ENCODE measurements at regions not wholly inside any gene's neighbourhood (a gene's known extent, or its start where the extent isn't known, plus 50 kb on each side); places are given as distances from the start of the nearest gene placed in this dataset.
A peak's percentile ranks its signal among the peaks of the same experiment; 100 is the strongest.

- H3K27ac Mint-ChIP-seq, result no peak overlapping the region
- peaks cover 12% of the 10 kb centered on the region for H3K36me3 Mint-ChIP-seq (ENCODE audit: low read depth)
- H3K9me3 Mint-ChIP-seq, result peaks cover 15% of the 10 kb centered on the region
- H3K27me3 Mint-ChIP-seq (ENCODE audit: low read depth), result no peaks in the 10 kb centered on the region
- peaks cover 1% of the 10 kb centered on the region for H3K4me1 Mint-ChIP-seq (ENCODE audit: low read depth)
- no peak overlapping the region for H3K4me3 Mint-ChIP-seq
Measured at GRCh38 chr1:193498088-193498655, 311.8 kb upstream of the B3GALT2 start.

GRCh38 chr1:193494368-193494767, 308.0 kb upstream of the B3GALT2 start:
- Mint-ChIP-seq H3K4me3 (no peak overlapping the region), H3K36me3 (ENCODE audit: low read depth) (peaks cover 28% of the 10 kb centered on the region), H3K27me3 (ENCODE audit: low read depth) (no peaks in the 10 kb centered on the region), H3K4me1 (ENCODE audit: low read depth) (peaks cover 15% of the 10 kb centered on the region), H3K27ac (no peak overlapping the region), H3K9me3 (peaks cover 27% of the 10 kb centered on the region)

GRCh38 chr1:193489191-193489590, 302.8 kb upstream of the B3GALT2 start:
- H3K27me3 Mint-ChIP-seq (ENCODE audit: low read depth), result no peaks in the 10 kb centered on the region
- no peak overlapping the region for H3K27ac Mint-ChIP-seq
- peaks cover 32% of the 10 kb centered on the region for H3K4me1 Mint-ChIP-seq (ENCODE audit: low read depth)
- H3K4me3 Mint-ChIP-seq, result no peak overlapping the region
- peaks cover 61% of the 10 kb centered on the region for H3K36me3 Mint-ChIP-seq (ENCODE audit: low read depth)
- peaks cover 57% of the 10 kb centered on the region for H3K9me3 Mint-ChIP-seq

- Mint-ChIP-seq H3K4me1 (ENCODE audit: low read depth) (peaks cover 30% of the 10 kb centered on the region), H3K9me3 (peaks cover 65% of the 10 kb centered on the region), H3K27ac (peak overlapping the region; percentile 76), H3K27me3 (ENCODE audit: low read depth) (no peaks in the 10 kb centered on the region), H3K36me3 (ENCODE audit: low read depth) (peaks cover 59% of the 10 kb centered on the region), H3K4me3 (no peak overlapping the region)
Measured at GRCh38 chr1:193487722-193488121, 301.3 kb upstream of the B3GALT2 start.

GRCh38 chr1:193486671-193487229, 300.3 kb upstream of the B3GALT2 start:
- no peak overlapping the region for H3K4me3 Mint-ChIP-seq

GRCh38 chr1:193480755-193481154, 294.3 kb upstream of the B3GALT2 start:
- Mint-ChIP-seq H3K36me3 (ENCODE audit: low read depth) (peaks cover 70% of the 10 kb centered on the region), H3K4me3 (no peak overlapping the region), H3K27ac (peak overlapping the region; percentile 97), H3K4me1 (ENCODE audit: low read depth) (peaks cover 45% of the 10 kb centered on the region), H3K9me3 (peaks cover 63% of the 10 kb centered on the region), H3K27me3 (ENCODE audit: low read depth) (no peaks in the 10 kb centered on the region)

More at GRCh38 chr1:193486671-193487229, 300.3 kb upstream of the B3GALT2 start:
- H3K27me3 Mint-ChIP-seq (ENCODE audit: low read depth), result no peaks in the 10 kb centered on the region
- H3K27ac Mint-ChIP-seq, result peak overlapping the region; percentile 76
- H3K4me1 Mint-ChIP-seq (ENCODE audit: low read depth), result peaks cover 29% of the 10 kb centered on the region
- H3K9me3 Mint-ChIP-seq, result peaks cover 69% of the 10 kb centered on the region
- peaks cover 62% of the 10 kb centered on the region for H3K36me3 Mint-ChIP-seq (ENCODE audit: low read depth)

- Mint-ChIP-seq H3K4me1 (ENCODE audit: low read depth) (peaks cover 48% of the 10 kb centered on the region), H3K36me3 (ENCODE audit: low read depth) (peaks cover 62% of the 10 kb centered on the region), H3K27ac (peak overlapping the region; percentile 97), H3K27me3 (ENCODE audit: low read depth) (no peaks in the 10 kb centered on the region), H3K9me3 (peaks cover 62% of the 10 kb centered on the region), H3K4me3 (peak overlapping the region; percentile 36)
Measured at GRCh38 chr1:193479187-193479586, 292.8 kb upstream of the B3GALT2 start.

GRCh38 chr1:193476748-193477147, 290.3 kb upstream of the B3GALT2 start:
- peaks cover 57% of the 10 kb centered on the region for H3K4me1 Mint-ChIP-seq (ENCODE audit: low read depth)
- no peak overlapping the region for H3K4me3 Mint-ChIP-seq
- H3K27me3 Mint-ChIP-seq (ENCODE audit: low read depth), result no peaks in the 10 kb centered on the region

GRCh38 chr1:193473932-193474331, 287.5 kb upstream of the B3GALT2 start:
- Mint-ChIP-seq H3K4me1 (ENCODE audit: low read depth) (peaks cover 37% of the 10 kb centered on the region), H3K27ac (no peak overlapping the region), H3K36me3 (ENCODE audit: low read depth) (peaks cover 51% of the 10 kb centered on the region), H3K4me3 (no peak overlapping the region), H3K9me3 (peaks cover 52% of the 10 kb centered on the region), H3K27me3 (ENCODE audit: low read depth) (no peaks in the 10 kb centered on the region)

More at GRCh38 chr1:193476748-193477147, 290.3 kb upstream of the B3GALT2 start:
- H3K9me3 Mint-ChIP-seq, result peaks cover 67% of the 10 kb centered on the region
- peaks cover 68% of the 10 kb centered on the region for H3K36me3 Mint-ChIP-seq (ENCODE audit: low read depth)
- peak overlapping the region; percentile 24 for H3K27ac Mint-ChIP-seq

- Mint-ChIP-seq H3K4me1 (ENCODE audit: low read depth) (peaks cover 34% of the 10 kb centered on the region), H3K36me3 (ENCODE audit: low read depth) (peaks cover 49% of the 10 kb centered on the region), H3K9me3 (peaks cover 58% of the 10 kb centered on the region), H3K27ac (no peak overlapping the region), H3K4me3 (no peak overlapping the region), H3K27me3 (ENCODE audit: low read depth) (no peaks in the 10 kb centered on the region)
Measured at GRCh38 chr1:193472838-193473398, 286.5 kb upstream of the B3GALT2 start.

- Mint-ChIP-seq H3K36me3 (ENCODE audit: low read depth) (peaks cover 45% of the 10 kb centered on the region), H3K4me1 (ENCODE audit: low read depth) (peaks cover 29% of the 10 kb centered on the region), H3K4me3 (no peak overlapping the region), H3K9me3 (peaks cover 54% of the 10 kb centered on the region), H3K27me3 (ENCODE audit: low read depth) (no peaks in the 10 kb centered on the region), H3K27ac (no peak overlapping the region)
Measured at GRCh38 chr1:193472430-193472829, 286.0 kb upstream of the B3GALT2 start.

GRCh38 chr1:193471981-193472380, 285.6 kb upstream of the B3GALT2 start:
- no peaks in the 10 kb centered on the region for H3K27me3 Mint-ChIP-seq (ENCODE audit: low read depth)
- no peak overlapping the region for H3K4me3 Mint-ChIP-seq
- peaks cover 28% of the 10 kb centered on the region for H3K4me1 Mint-ChIP-seq (ENCODE audit: low read depth)
- H3K9me3 Mint-ChIP-seq, result peaks cover 52% of the 10 kb centered on the region
- peaks cover 42% of the 10 kb centered on the region for H3K36me3 Mint-ChIP-seq (ENCODE audit: low read depth)
- no peak overlapping the region for H3K27ac Mint-ChIP-seq

GRCh38 chr1:193463326-193463932, 277.0 kb upstream of the B3GALT2 start:
- Mint-ChIP-seq H3K27me3 (ENCODE audit: low read depth) (no peaks in the 10 kb centered on the region), H3K36me3 (ENCODE audit: low read depth) (peaks cover 6% of the 10 kb centered on the region), H3K4me1 (ENCODE audit: low read depth) (peaks cover 29% of the 10 kb centered on the region), H3K9me3 (peaks cover 12% of the 10 kb centered on the region), H3K27ac (no peak overlapping the region), H3K4me3 (no peak overlapping the region)

- Mint-ChIP-seq H3K4me1 (ENCODE audit: low read depth) (peaks cover 29% of the 10 kb centered on the region), H3K27me3 (ENCODE audit: low read depth) (no peaks in the 10 kb centered on the region), H3K36me3 (ENCODE audit: low read depth) (peaks cover 6% of the 10 kb centered on the region)
Measured at GRCh38 chr1:193462629-193463320, 276.4 kb upstream of the B3GALT2 start.

More at GRCh38 chr1:193462629-193463320, 276.4 kb upstream of the B3GALT2 start:
- peak overlapping the region; percentile 2 for H3K27ac Mint-ChIP-seq
- H3K9me3 Mint-ChIP-seq, result peaks cover 7% of the 10 kb centered on the region
- H3K4me3 Mint-ChIP-seq, result peak overlapping the region; percentile 32
